SK-N-SH (cell line): ENCODE measurements at regions not wholly inside any gene's neighbourhood (a gene's known extent, or its start where the extent isn't known, plus 50 kb on each side); places are given as distances from the start of the nearest gene placed in this dataset.

Experiments used
- CTCF ChIA-PET: fragments of 300-600, 350-600 bp; formaldehyde crosslinking; extraction: SDS; loops from one replicate; lab custom pipeline; 2021; lab: Yijun Ruan, JAX
- POLR2A ChIA-PET: fragments of 350-600 bp; sonication (Branson Sonifier 250); formaldehyde crosslinking; extraction: SDS; loops from one replicate; lab custom pipeline; 2020; ENCODE audit warnings: antibody characterized with exemption, inconsistent platforms; lab: Yijun Ruan, JAX
- DNase-seq: peaks from one replicate; pipeline ENCODE4 v3.0.0; 2012
- H2AFZ ChIP-seq: fragments of 200-600 bp; sonication (generic); 2 replicates; pipeline ENCODE4 v1.8.1; 2016; ENCODE audit warnings: antibody characterized with exemption, mild to moderate bottlenecking, low read depth
- H3F3A ChIP-seq: fragments of 200-600 bp; sonication (generic); replicated peaks from 2 replicates; pipeline ENCODE3; 2016; ENCODE audit warnings: antibody characterized with exemption, mild to moderate bottlenecking; ENCODE audit not compliant: insufficient read depth
- H3K27ac ChIP-seq, 2 experiments: fragments of 200-500 bp in 1 of 2; fragments of 200-600 bp in 1 of 2; sonication (Bioruptor generic) in 1 of 2; sonication (generic), shearing (Covaris generic) in 1 of 2; 2 replicates each; pipeline versions ENCODE4 v1.5.1 to v1.6.1; 2014 to 2016; ENCODE audit warnings: low read depth in 2 of 2, inconsistent platforms in 1 of 2, low read length in 1 of 2, mild to moderate bottlenecking in 1 of 2, mixed read lengths in 1 of 2
- H3K27me3 ChIP-seq: fragments of 200-600 bp; sonication (generic), shearing (Covaris generic); 2 replicates; pipeline ENCODE4 v1.6.1; 2016; ENCODE audit warnings: mixed run types; ENCODE audit not compliant: insufficient read depth
- H3K36me3 ChIP-seq, 2 experiments: fragments of 200-500 bp in 1 of 2; fragments of 200-600 bp in 1 of 2; sonication (Bioruptor generic) in 1 of 2; sonication (generic) in 1 of 2; replicated peaks in 1 of 2; 2 replicates each; pipeline versions ENCODE3 to v1.5.1; 2014 to 2016; ENCODE audit warnings: low read length in 1 of 2, mild to moderate bottlenecking in 1 of 2; ENCODE audit not compliant: insufficient read depth in 2 of 2, control insufficient read depth in 1 of 2
- H3K4me1 ChIP-seq, 2 experiments: fragments of 200-500 bp in 1 of 2; fragments of 200-600 bp in 1 of 2; sonication (Bioruptor generic) in 1 of 2; sonication (generic), shearing (Covaris generic) in 1 of 2; 2 replicates each; pipeline versions ENCODE4 v1.5.1 to v1.6.1; 2014 to 2016; ENCODE audit warnings: low read depth in 1 of 2, low read length in 1 of 2, mixed run types in 1 of 2; ENCODE audit not compliant: insufficient read depth in 2 of 2, control insufficient read depth in 1 of 2
- H3K4me2 ChIP-seq: fragments of 200-600 bp; sonication (generic), shearing (Covaris generic); 2 replicates; pipeline ENCODE4 v1.6.1; 2017; ENCODE audit warnings: mixed run types
- H3K4me3 ChIP-seq, 2 experiments: fragments of 200-500 bp in 1 of 2; fragments of 200-600 bp in 1 of 2; sonication (Bioruptor generic) in 1 of 2; sonication (generic), shearing (Covaris generic) in 1 of 2; 2 replicates each; pipeline versions ENCODE4 v1.5.1 to v1.8.1; 2014 to 2016; ENCODE audit warnings: low read depth in 2 of 2, inconsistent platforms in 1 of 2, low read length in 1 of 2, mild to moderate bottlenecking in 1 of 2, mixed read lengths in 1 of 2, moderate library complexity in 1 of 2
- H3K79me2 ChIP-seq: fragments of 200-600 bp; sonication (generic); 2 replicates; pipeline ENCODE4 v1.8.1; 2017; ENCODE audit warnings: mild to moderate bottlenecking; ENCODE audit not compliant: insufficient read depth
- H3K9ac ChIP-seq: fragments of 200-600 bp; sonication (generic); 2 replicates; pipeline ENCODE4 v1.6.1; 2017; ENCODE audit warnings: mixed run types
- H3K9me2 ChIP-seq: fragments of 200-600 bp; sonication (generic); 2 replicates; pipeline ENCODE4 v1.6.1; 2017; ENCODE audit warnings: mixed run types
- H3K9me3 ChIP-seq: fragments of 200-600 bp; sonication (generic); 2 replicates; pipeline ENCODE4 v1.6.1; 2017; ENCODE audit warnings: mixed run types, mild to moderate bottlenecking, moderate library complexity
- H4K20me1 ChIP-seq: fragments of 200-600 bp; sonication (generic); 2 replicates; pipeline ENCODE4 v1.6.1; 2017; ENCODE audit warnings: mild to moderate bottlenecking, mixed run types; ENCODE audit not compliant: insufficient read depth
- CHD2 ChIP-seq: fragments of 150-350 bp; IDR thresholded peaks from 2 replicates; pipeline ENCODE4 v1.6.1; 2018; ENCODE audit warnings: low read length; ENCODE audit not compliant: partially characterized antibody
- FOSL2 ChIP-seq: IDR thresholded peaks from 2 replicates; pipeline ENCODE4 v1.4.0; 2012; ENCODE audit warnings: low read depth, mild to moderate bottlenecking, moderate library complexity, borderline replicate concordance
- FOXJ3 ChIP-seq: sonication (generic); formaldehyde crosslinking; IDR thresholded peaks from 2 replicates; pipeline ENCODE4 v1.5.1; 2020; ENCODE audit warnings: mild to moderate bottlenecking, missing genetic modification reagents
- GATA2 ChIP-seq: sonication (generic); formaldehyde crosslinking; IDR thresholded peaks from 2 replicates; pipeline ENCODE4 v1.5.0; 2020; ENCODE audit warnings: mild to moderate bottlenecking, missing genetic modification reagents
- JUND ChIP-seq: IDR thresholded peaks from 2 replicates; pipeline ENCODE4 v1.4.0; 2012
- MXI1 ChIP-seq: IDR thresholded peaks from 2 replicates; pipeline ENCODE4 v1.6.1; 2012; ENCODE audit warnings: mild to moderate bottlenecking, low read depth, low read length, improper control_type of control experiment
- NRF1 ChIP-seq: IDR thresholded peaks from 2 replicates; pipeline ENCODE4 v1.6.1; 2012; ENCODE audit warnings: low read depth, mild to moderate bottlenecking, low read length
- POLR2AphosphoS5 ChIP-seq: IDR thresholded peaks from 2 replicates; pipeline ENCODE4 v1.6.1; 2012; ENCODE audit warnings: low read depth, low read length
- RFX5 ChIP-seq: IDR thresholded peaks from 2 replicates; pipeline ENCODE4 v1.6.1; 2012; ENCODE audit warnings: mild to moderate bottlenecking, improper control_type of control experiment, low read length
- RXRA ChIP-seq: IDR thresholded peaks from 2 replicates; pipeline ENCODE4 v1.4.0; 2012; ENCODE audit warnings: low read depth, mild to moderate bottlenecking, borderline replicate concordance
- WGBS: methylation state at CpG from one replicate; pipeline ENCODE4 v1.1.6; 2017; ENCODE audit warnings: low lambda C conversion rate; 5-methylcytosine and 5-hydroxymethylcytosine counted together
- TF ChIP-seq, protein P1 (sequence below): IDR thresholded peaks from 2 replicates; pipeline ENCODE4 v1.4.0; 2012; ENCODE audit warnings: low read depth, borderline replicate concordance
- TF ChIP-seq, protein P2 (sequence below): IDR thresholded peaks from 2 replicates; pipeline ENCODE4; 2012
- TF ChIP-seq, protein P3 (sequence below): fragments of 150-350 bp; IDR thresholded peaks from 2 replicates; pipeline ENCODE4 v1.6.1; 2017; ENCODE audit warnings: antibody characterized with exemption, low read length, low read depth, borderline replicate concordance
- TF ChIP-seq, protein P4 (sequence below): IDR thresholded peaks from 2 replicates; pipeline ENCODE4 v1.6.1; 2012; ENCODE audit warnings: mild to moderate bottlenecking, low read depth, low read length, moderate library complexity

DNA sequence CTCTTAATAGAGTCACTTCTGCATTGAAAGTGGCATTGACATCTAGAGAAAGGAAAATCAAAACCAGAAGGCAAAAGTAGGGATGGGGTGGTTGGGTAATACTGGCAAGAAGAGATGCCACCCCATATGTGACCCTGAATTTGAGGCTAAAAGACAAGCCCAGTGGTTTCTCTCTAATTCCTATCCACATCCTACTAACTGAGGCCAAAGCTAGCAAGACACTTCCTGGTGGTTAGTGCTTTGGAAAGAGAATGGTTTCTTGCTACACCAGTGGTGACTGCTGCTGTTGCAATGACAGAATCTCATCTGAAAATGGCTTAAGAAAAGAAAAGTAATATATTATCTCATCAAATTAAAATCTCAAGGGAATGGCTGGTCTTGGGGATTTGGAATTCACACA is 640.6 kb downstream of the EPHA4 start:
- no peaks in the 10 kb centered on the region for H3F3A ChIP-seq
- TF ChIP-seq POLR2AphosphoS5 (no peak), RFX5 (no peak), FOXJ3 (no peak), JUND (no peak), GATA2 (no peak), RXRA (no peak), NRF1 (no peak), MXI1 (no peak), CHD2 (no peak), FOSL2 (no peak)
- TF ChIP-seq, protein P1, sequence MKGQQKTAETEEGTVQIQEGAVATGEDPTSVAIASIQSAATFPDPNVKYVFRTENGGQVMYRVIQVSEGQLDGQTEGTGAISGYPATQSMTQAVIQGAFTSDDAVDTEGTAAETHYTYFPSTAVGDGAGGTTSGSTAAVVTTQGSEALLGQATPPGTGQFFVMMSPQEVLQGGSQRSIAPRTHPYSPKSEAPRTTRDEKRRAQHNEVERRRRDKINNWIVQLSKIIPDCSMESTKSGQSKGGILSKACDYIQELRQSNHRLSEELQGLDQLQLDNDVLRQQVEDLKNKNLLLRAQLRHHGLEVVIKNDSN: no peak
- TF ChIP-seq, protein P2, sequence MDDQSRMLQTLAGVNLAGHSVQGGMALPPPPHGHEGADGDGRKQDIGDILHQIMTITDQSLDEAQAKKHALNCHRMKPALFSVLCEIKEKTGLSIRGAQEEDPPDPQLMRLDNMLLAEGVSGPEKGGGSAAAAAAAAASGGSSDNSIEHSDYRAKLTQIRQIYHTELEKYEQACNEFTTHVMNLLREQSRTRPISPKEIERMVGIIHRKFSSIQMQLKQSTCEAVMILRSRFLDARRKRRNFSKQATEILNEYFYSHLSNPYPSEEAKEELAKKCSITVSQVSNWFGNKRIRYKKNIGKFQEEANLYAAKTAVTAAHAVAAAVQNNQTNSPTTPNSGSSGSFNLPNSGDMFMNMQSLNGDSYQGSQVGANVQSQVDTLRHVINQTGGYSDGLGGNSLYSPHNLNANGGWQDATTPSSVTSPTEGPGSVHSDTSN: no peak
- TF ChIP-seq, protein P3, sequence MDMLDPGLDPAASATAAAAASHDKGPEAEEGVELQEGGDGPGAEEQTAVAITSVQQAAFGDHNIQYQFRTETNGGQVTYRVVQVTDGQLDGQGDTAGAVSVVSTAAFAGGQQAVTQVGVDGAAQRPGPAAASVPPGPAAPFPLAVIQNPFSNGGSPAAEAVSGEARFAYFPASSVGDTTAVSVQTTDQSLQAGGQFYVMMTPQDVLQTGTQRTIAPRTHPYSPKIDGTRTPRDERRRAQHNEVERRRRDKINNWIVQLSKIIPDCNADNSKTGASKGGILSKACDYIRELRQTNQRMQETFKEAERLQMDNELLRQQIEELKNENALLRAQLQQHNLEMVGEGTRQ: no peak
- TF ChIP-seq, all 33 proteins: peak for 0
- Histone ChIP-seq H3K4me1 (no peaks in the 10 kb centered on the region), H2AFZ (no peak overlapping the region), H3K27ac (no peak overlapping the region), H3K27me3 (no peaks in the 10 kb centered on the region), H3K36me3 (no peaks in the 10 kb centered on the region), H3K9me2 (no peaks in the 10 kb centered on the region), H3K9ac (no peak overlapping the region), H3K4me3 (no peak overlapping the region), H3K9me3 (no peaks in the 10 kb centered on the region), H3K4me2 (no peak overlapping the region), H3K79me2 (no peaks in the 10 kb centered on the region), H4K20me1 (no peaks in the 10 kb centered on the region)
- DNase-seq: no peak
- ChIA-PET POLR2A (no interaction called here), CTCF (no interaction called here)

DNA sequence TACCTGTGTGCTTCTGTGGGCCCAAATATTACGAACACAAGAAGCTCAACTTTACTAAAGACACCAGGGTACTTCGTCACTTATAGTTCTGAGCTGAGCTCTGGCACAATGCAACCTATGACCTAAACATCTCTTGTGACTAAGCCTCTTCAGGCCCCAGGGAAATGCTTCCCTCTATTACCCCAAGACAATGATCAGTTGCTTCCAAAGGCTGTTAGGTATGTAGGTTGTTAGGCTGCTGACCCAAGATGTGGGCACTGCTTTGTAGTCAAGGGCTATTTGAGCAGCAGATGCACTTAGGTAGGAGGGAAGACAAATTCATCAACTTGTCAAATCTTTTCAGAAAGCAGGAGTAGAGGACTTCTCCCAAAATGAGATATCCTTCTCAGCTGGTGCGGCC is 640.1 kb downstream of the EPHA4 start:
- H3K27ac ChIP-seq: no peak overlapping the region
- POLR2A ChIA-PET: no interaction called here
- H3K79me2 ChIP-seq: no peaks in the 10 kb centered on the region
- H3K4me3 ChIP-seq: no peak overlapping the region
- no peaks in the 10 kb centered on the region for H3K27me3 ChIP-seq
- H3K9me3 ChIP-seq: no peaks in the 10 kb centered on the region
- 3% methylated on average over 3 of the region's 3 CpGs for WGBS
- H3F3A ChIP-seq: no peaks in the 10 kb centered on the region
- H3K9me2 ChIP-seq: no peaks in the 10 kb centered on the region
- H4K20me1 ChIP-seq: no peaks in the 10 kb centered on the region
- H3K4me1 ChIP-seq: no peaks in the 10 kb centered on the region
- CTCF ChIA-PET: no interaction called here
- TF ChIP-seq, protein P4, sequence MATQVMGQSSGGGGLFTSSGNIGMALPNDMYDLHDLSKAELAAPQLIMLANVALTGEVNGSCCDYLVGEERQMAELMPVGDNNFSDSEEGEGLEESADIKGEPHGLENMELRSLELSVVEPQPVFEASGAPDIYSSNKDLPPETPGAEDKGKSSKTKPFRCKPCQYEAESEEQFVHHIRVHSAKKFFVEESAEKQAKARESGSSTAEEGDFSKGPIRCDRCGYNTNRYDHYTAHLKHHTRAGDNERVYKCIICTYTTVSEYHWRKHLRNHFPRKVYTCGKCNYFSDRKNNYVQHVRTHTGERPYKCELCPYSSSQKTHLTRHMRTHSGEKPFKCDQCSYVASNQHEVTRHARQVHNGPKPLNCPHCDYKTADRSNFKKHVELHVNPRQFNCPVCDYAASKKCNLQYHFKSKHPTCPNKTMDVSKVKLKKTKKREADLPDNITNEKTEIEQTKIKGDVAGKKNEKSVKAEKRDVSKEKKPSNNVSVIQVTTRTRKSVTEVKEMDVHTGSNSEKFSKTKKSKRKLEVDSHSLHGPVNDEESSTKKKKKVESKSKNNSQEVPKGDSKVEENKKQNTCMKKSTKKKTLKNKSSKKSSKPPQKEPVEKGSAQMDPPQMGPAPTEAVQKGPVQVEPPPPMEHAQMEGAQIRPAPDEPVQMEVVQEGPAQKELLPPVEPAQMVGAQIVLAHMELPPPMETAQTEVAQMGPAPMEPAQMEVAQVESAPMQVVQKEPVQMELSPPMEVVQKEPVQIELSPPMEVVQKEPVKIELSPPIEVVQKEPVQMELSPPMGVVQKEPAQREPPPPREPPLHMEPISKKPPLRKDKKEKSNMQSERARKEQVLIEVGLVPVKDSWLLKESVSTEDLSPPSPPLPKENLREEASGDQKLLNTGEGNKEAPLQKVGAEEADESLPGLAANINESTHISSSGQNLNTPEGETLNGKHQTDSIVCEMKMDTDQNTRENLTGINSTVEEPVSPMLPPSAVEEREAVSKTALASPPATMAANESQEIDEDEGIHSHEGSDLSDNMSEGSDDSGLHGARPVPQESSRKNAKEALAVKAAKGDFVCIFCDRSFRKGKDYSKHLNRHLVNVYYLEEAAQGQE: no peak
- no peak for TF ChIP-seq RFX5
- DNase-seq: no peak
- no peaks in the 10 kb centered on the region for H3K36me3 ChIP-seq
- H3K4me2 ChIP-seq: no peak overlapping the region
- H3K9ac ChIP-seq: no peak overlapping the region
- no peak overlapping the region for H2AFZ ChIP-seq
